OCI-LY3 (cell line): ENCODE measurements at regions not wholly inside any gene's neighbourhood (a gene's known extent, or its start where the extent isn't known, plus 50 kb on each side); places are given as distances from the start of the nearest gene placed in this dataset.

Experiments
- H2AFZ ChIP-seq: fragments of 200-600, 300-600 bp; shearing (Covaris generic); 2 replicates; pipeline ENCODE4 v1.6.0; 2014; ENCODE audit warnings: antibody characterized with exemption, low read depth, low read length
- H3K27ac ChIP-seq: fragments of 200-600, 300-600 bp; sonication (generic); 2 replicates; pipeline ENCODE4 v1.5.1; 2014; ENCODE audit warnings: mild to moderate bottlenecking, low read length, moderate library complexity, mixed read lengths
- H3K27me3 ChIP-seq: fragments of 200-600, 300-600 bp; sonication (generic); 2 replicates; pipeline ENCODE4 v1.6.1; 2014; ENCODE audit warnings: low read depth, low read length, mixed read lengths
- H3K36me3 ChIP-seq: fragments of 200-600, 300-600 bp; sonication (generic); replicated peaks from 2 replicates; pipeline ENCODE3; 2014; ENCODE audit warnings: low read depth, low read length, mixed read lengths
- H3K4me1 ChIP-seq: fragments of 300-600, 200-600 bp; sonication (generic); 2 replicates; pipeline ENCODE4 v1.6.1; 2014; ENCODE audit warnings: low read length, mixed read lengths
- H3K4me2 ChIP-seq: fragments of 200-600, 300-600 bp; sonication (generic); 2 replicates; pipeline ENCODE4 v1.6.1; 2014; ENCODE audit warnings: low read length, mixed read lengths
- H3K4me3 ChIP-seq: fragments of 300-600, 200-600 bp; sonication (generic); 2 replicates; pipeline ENCODE4 v1.5.1; 2014; ENCODE audit warnings: antibody characterized with exemption, mild to moderate bottlenecking, low read length, moderate library complexity
- H3K79me2 ChIP-seq: fragments of 300-600, 200-600 bp; shearing (Covaris generic); 2 replicates; pipeline ENCODE4 v1.6.1; 2014; ENCODE audit warnings: mild to moderate bottlenecking, low read length, mixed read lengths
- H3K9ac ChIP-seq: fragments of 300-600, 200-600 bp; shearing (Covaris generic); 2 replicates; pipeline ENCODE4 v1.6.0; 2014; ENCODE audit warnings: mild to moderate bottlenecking, low read length, moderate library complexity
- H3K9me3 ChIP-seq: fragments of 200-600, 300-600 bp; shearing (Covaris generic); 2 replicates; pipeline ENCODE4 v1.6.1; 2014; ENCODE audit warnings: low read length, mixed read lengths; ENCODE audit not compliant: insufficient read depth
- H4K20me1 ChIP-seq: fragments of 200-600, 300-600 bp; sonication (generic); 2 replicates; pipeline ENCODE4 v1.6.1; 2016; ENCODE audit warnings: low read length, mixed read lengths; ENCODE audit not compliant: insufficient read depth
- EZH2phosphoT487 ChIP-seq: fragments of 200-600 bp; shearing (Covaris generic); IDR thresholded peaks from 2 replicates; pipeline ENCODE4 v1.6.1; 2018; ENCODE audit warnings: antibody characterized with exemption, mixed run types, low read depth
- TF ChIP-seq, protein P1 (sequence below): fragments of 200-600, 300-600 bp; sonication (generic); IDR thresholded peaks from 2 replicates; pipeline ENCODE4 v1.5.1; 2014; ENCODE audit warnings: antibody characterized with exemption, low read length, low read depth

DNA sequence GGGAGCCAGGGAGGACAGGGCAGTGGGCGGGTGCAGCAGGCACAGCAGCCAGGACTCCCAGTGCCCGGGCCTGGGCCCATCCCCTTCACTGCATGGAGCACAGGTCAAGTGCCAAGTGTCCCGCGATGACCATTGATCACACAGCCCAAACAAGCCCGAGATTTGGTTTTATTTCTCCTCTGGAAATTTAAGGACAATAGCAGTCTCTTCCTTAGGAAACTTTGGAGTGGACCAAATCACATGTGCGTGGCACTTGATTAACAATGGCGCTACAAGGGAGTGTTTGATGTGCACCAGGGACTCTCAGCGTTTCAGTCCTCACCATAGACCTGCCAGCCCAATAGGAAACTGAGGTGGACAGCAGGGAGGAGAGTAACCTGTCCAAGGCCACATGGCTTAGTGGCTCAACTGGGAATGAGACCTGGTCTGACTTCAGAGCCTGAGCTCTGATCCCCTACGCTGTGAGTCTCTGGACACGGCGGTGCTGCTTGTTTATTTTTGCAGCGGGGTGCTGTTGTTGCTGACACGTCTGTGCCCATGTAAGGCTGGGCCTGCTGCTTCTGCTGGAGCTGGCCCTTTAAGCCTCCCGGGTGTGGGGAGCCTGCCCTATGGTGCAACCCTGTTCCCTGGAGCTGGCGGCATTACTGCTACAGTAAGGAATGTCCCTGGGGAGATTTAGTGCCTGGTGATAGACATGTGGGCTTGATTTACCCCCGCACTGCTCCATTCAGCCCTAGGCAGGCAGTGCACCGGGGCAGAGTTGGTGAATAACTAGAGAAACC, 194.2 kb downstream of the INHBB start:
- no peak overlapping the region for H3K9ac ChIP-seq
- H3K4me3 ChIP-seq, result no peak overlapping the region
- no peaks in the 10 kb centered on the region for H3K9me3 ChIP-seq
- H3K27ac ChIP-seq, result no peak overlapping the region
- no peaks in the 10 kb centered on the region for H3K79me2 ChIP-seq
- H3K4me1 ChIP-seq, result no peaks in the 10 kb centered on the region
- H3K36me3 ChIP-seq, result no peaks in the 10 kb centered on the region
- no peak overlapping the region for H2AFZ ChIP-seq
- no peaks in the 10 kb centered on the region for H4K20me1 ChIP-seq
- no peak for TF ChIP-seq EZH2phosphoT487
- TF ChIP-seq, protein P1, sequence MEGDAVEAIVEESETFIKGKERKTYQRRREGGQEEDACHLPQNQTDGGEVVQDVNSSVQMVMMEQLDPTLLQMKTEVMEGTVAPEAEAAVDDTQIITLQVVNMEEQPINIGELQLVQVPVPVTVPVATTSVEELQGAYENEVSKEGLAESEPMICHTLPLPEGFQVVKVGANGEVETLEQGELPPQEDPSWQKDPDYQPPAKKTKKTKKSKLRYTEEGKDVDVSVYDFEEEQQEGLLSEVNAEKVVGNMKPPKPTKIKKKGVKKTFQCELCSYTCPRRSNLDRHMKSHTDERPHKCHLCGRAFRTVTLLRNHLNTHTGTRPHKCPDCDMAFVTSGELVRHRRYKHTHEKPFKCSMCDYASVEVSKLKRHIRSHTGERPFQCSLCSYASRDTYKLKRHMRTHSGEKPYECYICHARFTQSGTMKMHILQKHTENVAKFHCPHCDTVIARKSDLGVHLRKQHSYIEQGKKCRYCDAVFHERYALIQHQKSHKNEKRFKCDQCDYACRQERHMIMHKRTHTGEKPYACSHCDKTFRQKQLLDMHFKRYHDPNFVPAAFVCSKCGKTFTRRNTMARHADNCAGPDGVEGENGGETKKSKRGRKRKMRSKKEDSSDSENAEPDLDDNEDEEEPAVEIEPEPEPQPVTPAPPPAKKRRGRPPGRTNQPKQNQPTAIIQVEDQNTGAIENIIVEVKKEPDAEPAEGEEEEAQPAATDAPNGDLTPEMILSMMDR, result no peak
- no peak overlapping the region for H3K4me2 ChIP-seq
- H3K27me3 ChIP-seq, result no peaks in the 10 kb centered on the region

DNA sequence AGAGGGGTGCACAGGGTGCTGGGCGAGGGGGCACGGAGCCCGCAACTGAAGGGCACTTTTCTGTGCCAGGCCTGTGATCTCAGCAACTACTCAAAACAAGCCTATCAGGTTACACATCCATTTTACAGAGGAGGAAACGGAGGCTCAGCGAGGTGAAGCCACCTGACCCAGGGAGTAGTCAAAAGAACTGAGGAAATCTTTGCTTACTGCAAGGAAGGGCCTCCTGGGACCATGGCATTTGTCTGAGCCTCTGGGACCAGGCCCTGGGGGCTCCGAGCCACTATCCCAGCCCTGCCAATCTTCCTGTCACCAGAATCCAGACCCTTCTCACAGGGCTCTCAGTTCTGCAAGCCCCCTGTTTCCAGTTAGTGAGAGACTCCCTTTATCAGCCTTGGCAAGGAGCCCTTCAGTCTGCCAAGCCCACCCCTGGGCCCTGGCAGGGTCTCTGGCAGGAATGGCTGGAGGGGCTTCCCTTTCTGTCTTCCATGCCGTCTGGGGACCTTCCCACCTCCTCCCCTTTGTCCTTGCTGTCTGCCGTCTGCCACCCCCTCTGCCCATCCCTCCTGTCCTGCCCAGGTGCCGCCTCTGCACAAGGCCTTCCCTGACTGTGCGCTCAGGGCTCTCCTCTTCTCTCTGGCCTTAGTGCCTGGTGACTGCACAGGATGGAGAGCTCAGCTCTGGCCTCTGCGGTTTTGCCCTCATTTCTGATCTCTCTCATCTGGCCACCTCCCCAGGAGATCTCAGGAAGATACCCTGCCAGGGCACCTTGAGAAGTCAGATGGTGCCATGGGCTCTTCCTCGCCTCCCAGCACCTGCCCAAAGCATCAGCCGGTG, 194.7 kb upstream of the GLI2 start:
- no peaks in the 10 kb centered on the region for H3K79me2 ChIP-seq
- H3K4me3 ChIP-seq, result no peak overlapping the region
- H4K20me1 ChIP-seq, result no peaks in the 10 kb centered on the region
- H3K27me3 ChIP-seq, result no peaks in the 10 kb centered on the region
- TF ChIP-seq EZH2phosphoT487, result no peak
- TF ChIP-seq, protein P1, result no peak
- no peaks in the 10 kb centered on the region for H3K4me1 ChIP-seq
- H3K9ac ChIP-seq, result no peak overlapping the region
- H3K36me3 ChIP-seq, result no peaks in the 10 kb centered on the region
- H3K27ac ChIP-seq, result no peak overlapping the region
- no peak overlapping the region for H3K4me2 ChIP-seq
- no peak overlapping the region for H2AFZ ChIP-seq
- H3K9me3 ChIP-seq, result no peaks in the 10 kb centered on the region

DNA sequence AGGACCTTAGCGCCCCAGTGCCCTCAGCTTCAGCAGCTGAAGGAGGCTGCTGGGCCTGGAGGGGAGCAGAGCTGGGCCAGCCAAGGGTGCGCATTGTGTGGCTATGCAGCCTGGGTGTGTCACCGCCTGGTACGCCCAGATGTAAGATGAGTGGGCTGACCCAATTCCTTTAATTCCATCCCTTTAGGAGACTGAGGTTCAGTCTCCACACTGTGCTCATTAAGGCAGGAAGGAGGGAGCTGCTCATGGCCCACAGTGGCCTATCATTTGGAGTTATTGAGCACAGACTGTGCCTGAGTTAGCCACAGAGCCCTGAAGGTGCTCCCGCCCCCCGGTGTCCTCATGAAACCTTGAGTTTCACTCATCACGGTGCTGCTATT, 194.1 kb upstream of the GLI2 start:
- Histone ChIP-seq H3K9me3 (no peaks in the 10 kb centered on the region), H3K4me1 (no peaks in the 10 kb centered on the region), H3K27me3 (no peaks in the 10 kb centered on the region), H3K9ac (no peak overlapping the region), H3K79me2 (no peaks in the 10 kb centered on the region), H3K4me3 (no peak overlapping the region), H3K36me3 (no peaks in the 10 kb centered on the region), H3K27ac (no peak overlapping the region), H4K20me1 (no peaks in the 10 kb centered on the region), H2AFZ (no peak overlapping the region), H3K4me2 (no peak overlapping the region)
- TF ChIP-seq EZH2phosphoT487, result no peak

DNA sequence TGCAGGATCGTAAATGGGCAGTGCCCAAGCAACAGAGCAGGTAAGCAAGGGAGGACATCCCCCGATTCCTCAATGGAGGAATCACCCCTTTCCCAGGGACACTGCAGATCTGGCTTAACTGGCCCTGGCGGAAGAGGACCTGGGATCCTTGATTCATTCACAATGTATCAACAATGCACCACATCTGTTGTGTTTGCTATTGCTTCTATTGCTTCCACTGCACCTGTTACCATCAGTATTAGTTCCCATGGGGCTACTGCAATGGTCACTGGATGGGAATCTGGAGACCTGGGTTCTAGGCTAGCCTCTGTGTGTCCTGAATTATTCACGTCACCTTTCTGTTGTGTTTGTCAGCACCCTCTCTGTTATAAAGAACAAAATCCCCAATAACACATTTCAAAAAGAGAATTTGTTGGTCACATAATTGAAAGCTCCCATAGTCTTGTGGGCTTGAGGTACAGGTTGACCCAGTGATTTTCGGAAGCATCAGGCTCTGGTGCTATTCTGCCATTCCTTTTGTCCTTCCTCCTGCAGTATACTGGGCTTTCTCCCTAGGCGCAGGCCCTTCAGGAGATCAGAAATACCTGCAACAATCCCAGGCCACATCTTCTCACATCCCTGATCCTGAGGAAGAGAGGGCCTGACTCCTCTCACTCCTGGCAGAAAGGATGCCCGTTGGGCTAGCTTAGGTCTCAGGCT, 193.5 kb upstream of the GLI2 start:
- Histone ChIP-seq H3K27ac (no peak overlapping the region), H2AFZ (no peak overlapping the region), H3K79me2 (no peaks in the 10 kb centered on the region), H3K9me3 (no peaks in the 10 kb centered on the region), H3K4me3 (no peak overlapping the region), H3K27me3 (no peaks in the 10 kb centered on the region), H3K4me2 (no peak overlapping the region), H3K9ac (no peak overlapping the region), H4K20me1 (no peaks in the 10 kb centered on the region), H3K36me3 (no peaks in the 10 kb centered on the region), H3K4me1 (no peaks in the 10 kb centered on the region)
- no peak for TF ChIP-seq EZH2phosphoT487
- TF ChIP-seq, protein P1, result no peak
